ENCODE measurements at regions not wholly inside any gene's neighbourhood (a gene's known extent, or its start where the extent isn't known, plus 50 kb on each side); places are given as distances from the start of the nearest gene placed in this dataset.

DNA sequence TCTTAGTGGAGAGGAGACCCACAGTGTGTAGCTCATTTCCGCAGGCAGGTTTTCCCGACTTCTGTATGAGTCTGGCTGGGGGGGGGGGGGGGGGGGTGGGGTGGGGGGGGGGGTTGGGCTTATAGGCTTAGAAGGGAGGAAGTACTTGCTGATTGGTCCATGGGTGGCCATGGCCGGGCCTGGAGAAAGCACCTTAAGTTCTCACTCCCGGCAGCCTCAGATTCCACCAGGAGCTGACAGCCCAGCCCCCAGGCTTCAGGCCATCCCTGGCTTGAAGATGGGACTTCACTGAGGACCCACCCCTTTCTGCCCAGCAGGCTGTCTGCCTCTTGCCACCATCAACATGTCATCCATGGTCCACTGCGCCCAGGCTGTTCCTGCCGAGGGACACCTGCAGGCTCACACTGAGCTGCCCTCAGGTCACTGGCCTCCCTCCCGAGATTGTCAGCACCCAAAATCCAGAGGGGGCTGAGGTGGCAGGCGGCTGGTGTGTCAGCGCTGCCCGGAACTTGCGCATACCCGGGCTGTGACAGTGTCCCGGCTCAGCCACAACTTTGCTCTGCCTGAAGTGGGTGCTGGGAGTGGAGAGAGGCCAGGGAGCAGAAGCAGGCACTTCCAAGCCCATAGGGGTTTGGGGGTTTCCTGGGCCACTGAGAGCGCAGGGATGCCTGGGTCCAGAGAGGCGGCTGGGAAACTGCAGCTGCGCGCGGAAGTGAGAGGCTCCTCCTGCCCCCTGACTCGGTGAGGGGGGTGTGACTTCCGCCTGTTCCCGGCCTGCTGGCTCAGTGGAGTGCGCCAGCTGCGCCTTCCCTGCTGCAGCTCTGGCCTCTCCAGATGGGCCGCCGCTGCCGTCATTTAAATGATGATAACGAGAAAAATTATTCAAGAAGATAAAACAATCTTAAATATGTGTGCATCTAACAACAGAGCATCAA lies 256.1 kb downstream of the RPRM start:
- Histone ChIP-seq H3K36me3 (no peaks in the 10 kb centered on the region), H3K9me3 (peaks cover 0 to 6% (median 0%) of the 10 kb centered on the region in 4 donors), H3K27me3 (no peaks in the 10 kb centered on the region), H3K4me1 (no peaks in the 10 kb centered on the region), H3K27ac (replicated peaks in 1 of 4) (no peak overlapping the region), H3K4me3 (no peak overlapping the region)
- TF ChIP-seq, protein P1, sequence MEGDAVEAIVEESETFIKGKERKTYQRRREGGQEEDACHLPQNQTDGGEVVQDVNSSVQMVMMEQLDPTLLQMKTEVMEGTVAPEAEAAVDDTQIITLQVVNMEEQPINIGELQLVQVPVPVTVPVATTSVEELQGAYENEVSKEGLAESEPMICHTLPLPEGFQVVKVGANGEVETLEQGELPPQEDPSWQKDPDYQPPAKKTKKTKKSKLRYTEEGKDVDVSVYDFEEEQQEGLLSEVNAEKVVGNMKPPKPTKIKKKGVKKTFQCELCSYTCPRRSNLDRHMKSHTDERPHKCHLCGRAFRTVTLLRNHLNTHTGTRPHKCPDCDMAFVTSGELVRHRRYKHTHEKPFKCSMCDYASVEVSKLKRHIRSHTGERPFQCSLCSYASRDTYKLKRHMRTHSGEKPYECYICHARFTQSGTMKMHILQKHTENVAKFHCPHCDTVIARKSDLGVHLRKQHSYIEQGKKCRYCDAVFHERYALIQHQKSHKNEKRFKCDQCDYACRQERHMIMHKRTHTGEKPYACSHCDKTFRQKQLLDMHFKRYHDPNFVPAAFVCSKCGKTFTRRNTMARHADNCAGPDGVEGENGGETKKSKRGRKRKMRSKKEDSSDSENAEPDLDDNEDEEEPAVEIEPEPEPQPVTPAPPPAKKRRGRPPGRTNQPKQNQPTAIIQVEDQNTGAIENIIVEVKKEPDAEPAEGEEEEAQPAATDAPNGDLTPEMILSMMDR (IDR thresholded peaks at IDR 0.05): no peak
- TF ChIP-seq POLR2AphosphoS5 (IDR thresholded peaks at IDR 0.05) (no peak), POLR2A (IDR thresholded peaks at IDR 0.05; ENCODE audit: low read depth) (no peak), EP300 (IDR thresholded peaks at IDR 0.05) (no peak)
- DNase-seq (ENCODE audit: extremely low spot score): no peak
- intact Hi-C loops (cut with DNase I): no loop called here
- WGBS: 95% methylated on average over 21 of the region's 27 CpGs

DNA sequence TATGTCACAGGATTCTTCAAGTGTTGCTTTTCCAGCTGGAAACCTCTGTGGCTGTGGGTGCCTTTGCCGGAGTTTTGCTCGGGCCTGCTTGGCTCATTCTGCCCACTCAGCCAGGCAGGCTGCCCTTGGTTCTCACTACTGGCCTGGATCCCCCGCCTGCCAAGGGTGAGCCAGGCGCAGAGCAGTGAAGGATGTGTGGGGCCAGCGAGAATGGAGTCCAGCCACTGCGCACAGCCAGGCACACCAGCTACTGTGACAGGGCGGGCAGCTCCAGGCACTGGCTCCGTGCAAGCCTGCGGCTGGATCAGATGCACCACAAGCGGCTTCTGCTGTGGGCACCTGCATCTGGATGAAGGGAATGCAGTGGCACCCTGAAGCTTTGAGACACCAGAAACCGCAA lies 257.1 kb downstream of the RPRM start:
- WGBS: 95% methylated on average over 10 of the region's 11 CpGs
- peaks cover 0 to 6% (median 0%) of the 10 kb centered on the region in 4 donors for H3K9me3 ChIP-seq
- no peak overlapping the region for H3K4me3 ChIP-seq
- intact Hi-C loops (cut with DNase I): no loop called here
- H3K27ac ChIP-seq (replicated peaks in 1 of 4): no peak overlapping the region
- DNase-seq (ENCODE audit: extremely low spot score): no peak
- no peaks in the 10 kb centered on the region for H3K27me3 ChIP-seq
- TF ChIP-seq POLR2AphosphoS5 (IDR thresholded peaks at IDR 0.05): no peak
- no peaks in the 10 kb centered on the region for H3K4me1 ChIP-seq
- no peaks in the 10 kb centered on the region for H3K36me3 ChIP-seq

DNA sequence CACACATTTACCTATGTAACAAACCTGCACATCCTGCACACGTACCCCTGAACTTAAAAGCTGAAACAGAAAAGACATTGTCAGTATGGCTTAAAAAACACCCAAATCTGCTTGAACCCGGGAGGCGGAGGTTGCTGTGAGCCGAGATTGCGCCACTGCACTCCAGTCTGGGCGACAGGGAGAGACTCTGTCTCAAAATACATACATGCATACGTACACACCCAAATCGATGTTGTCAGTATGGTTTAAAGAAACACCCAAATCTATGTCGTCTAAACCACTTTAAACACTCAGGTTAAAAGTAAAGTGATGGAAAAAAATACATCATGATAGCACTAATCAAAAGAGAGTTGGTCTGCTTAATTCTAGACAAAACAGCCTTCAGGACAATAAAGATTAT lies 257.5 kb downstream of the RPRM start:
- 92% methylated on average over 9 of the region's 9 CpGs for WGBS
- no peaks in the 10 kb centered on the region for H3K4me1 ChIP-seq
- H3K4me3 ChIP-seq: no peak overlapping the region
- no peak for DNase-seq (ENCODE audit: extremely low spot score)
- H3K27me3 ChIP-seq: no peaks in the 10 kb centered on the region
- intact Hi-C loops (cut with DNase I): no loop called here
- no peaks in the 10 kb centered on the region for H3K36me3 ChIP-seq
- H3K27ac ChIP-seq (replicated peaks in 1 of 4): no peak overlapping the region
- TF ChIP-seq POLR2AphosphoS5 (IDR thresholded peaks at IDR 0.05): no peak
- TF ChIP-seq POLR2A (IDR thresholded peaks at IDR 0.05; ENCODE audit: low read depth): no peak
- TF ChIP-seq, protein P1 (IDR thresholded peaks at IDR 0.05): no peak
- TF ChIP-seq EP300 (IDR thresholded peaks at IDR 0.05): no peak
- H3K9me3 ChIP-seq: peaks cover 0 to 6% (median 0%) of the 10 kb centered on the region in 4 donors

DNA sequence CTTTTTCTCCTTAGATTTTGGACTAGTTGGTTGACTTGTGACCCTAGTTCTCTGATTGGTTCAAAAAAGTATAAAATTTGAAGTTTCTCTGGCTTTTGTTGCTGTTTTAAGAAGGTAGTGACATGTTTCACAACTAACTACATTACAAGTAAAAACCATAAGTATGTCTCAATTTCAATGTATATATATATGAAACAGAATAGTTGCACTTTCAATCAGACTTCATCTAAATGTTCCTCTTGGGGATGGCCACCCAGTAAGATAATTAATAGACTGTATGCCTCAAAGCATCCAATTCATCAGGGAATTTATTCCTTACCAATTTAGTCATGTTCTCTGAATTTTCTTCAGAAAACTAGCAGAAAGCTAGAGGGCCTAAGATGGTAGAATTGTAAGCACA lies 259.7 kb downstream of the RPRM start:
- Histone ChIP-seq H3K4me1 (no peaks in the 10 kb centered on the region), H3K9me3 (no peaks in the 10 kb centered on the region), H3K27me3 (no peaks in the 10 kb centered on the region), H3K27ac (replicated peaks in 1 of 4) (no peak overlapping the region), H3K36me3 (no peaks in the 10 kb centered on the region), H3K4me3 (no peak overlapping the region)
- no peak for DNase-seq (ENCODE audit: extremely low spot score)
- TF ChIP-seq, protein P1 (IDR thresholded peaks at IDR 0.05): no peak
- no peak for TF ChIP-seq EP300 (IDR thresholded peaks at IDR 0.05)
- intact Hi-C loops (cut with DNase I): no loop called here

DNA sequence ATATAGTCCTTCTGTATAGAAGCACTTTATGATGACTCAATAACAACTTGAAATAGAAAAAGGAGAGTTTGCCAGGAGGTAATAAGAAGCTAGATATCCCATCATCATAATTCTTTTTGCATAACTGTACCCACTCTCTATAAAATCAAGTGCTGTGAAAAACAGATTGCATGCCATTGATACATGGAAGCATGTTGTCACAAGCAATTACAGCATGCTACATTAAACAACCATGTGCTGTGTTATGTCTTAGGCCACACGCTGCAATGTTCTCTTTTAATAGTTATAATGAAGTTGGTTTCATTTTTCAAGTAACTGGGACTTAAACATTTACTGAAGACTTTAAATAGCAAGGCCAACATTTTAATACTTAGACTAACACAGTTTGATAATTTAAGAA lies 264.2 kb downstream of the RPRM start:
- WGBS: 59% methylated on average over 1 of the region's 1 CpG
- DNase-seq (ENCODE audit: extremely low spot score): no peak

More for the DNA sequence above, 264.2 kb downstream of the RPRM start:
- TF ChIP-seq POLR2AphosphoS5 (IDR thresholded peaks at IDR 0.05) (no peak), EP300 (IDR thresholded peaks at IDR 0.05) (no peak), POLR2A (IDR thresholded peaks at IDR 0.05; ENCODE audit: low read depth) (no peak)
- TF ChIP-seq, protein P1 (IDR thresholded peaks at IDR 0.05): no peak
- Histone ChIP-seq H3K4me1 (no peaks in the 10 kb centered on the region), H3K36me3 (no peaks in the 10 kb centered on the region), H3K4me3 (no peak overlapping the region), H3K27ac (replicated peaks in 1 of 4) (no peak overlapping the region), H3K27me3 (no peaks in the 10 kb centered on the region), H3K9me3 (no peaks in the 10 kb centered on the region)
- intact Hi-C loops (cut with DNase I): no loop called here
